GM18858 (cell line): ENCODE measurements at regions not wholly inside any gene's neighbourhood (a gene's known extent, or its start where the extent isn't known, plus 50 kb on each side); places are given as distances from the start of the nearest gene placed in this dataset.

ENCODE experiments used
- ATAC-seq: cut with Tn5 transposase; IDR thresholded peaks from one replicate; pipeline ENCODE4 v1.9.1; 2021; ENCODE audit not compliant: unreplicated experiment

GRCh38 chr6:12420626-12421025 lies 130.5 kb downstream of the EDN1 start:
- no peak for ATAC-seq

GRCh38 chr6:12421596-12421995 lies 131.4 kb downstream of the EDN1 start:
- no peak for ATAC-seq

- no peak for ATAC-seq
Measured at GRCh38 chr6:12422848-12423247, 132.7 kb downstream of the EDN1 start.

GRCh38 chr6:12423832-12424231 lies 133.7 kb downstream of the EDN1 start:
- no peak for ATAC-seq

GRCh38 chr6:12426121-12426520 lies 136.0 kb downstream of the EDN1 start:
- no peak for ATAC-seq

GRCh38 chr6:12431023-12431422 lies 140.9 kb downstream of the EDN1 start:
- ATAC-seq: no peak

- no peak for ATAC-seq
Measured at GRCh38 chr6:12436224-12436623, 146.1 kb downstream of the EDN1 start.

GRCh38 chr6:12436683-12437082 lies 146.5 kb downstream of the EDN1 start:
- ATAC-seq: no peak

GRCh38 chr6:12439296-12439695 lies 149.1 kb downstream of the EDN1 start:
- no peak for ATAC-seq

- no peak for ATAC-seq
Measured at GRCh38 chr6:12440981-12441380, 150.8 kb downstream of the EDN1 start.

GRCh38 chr6:12442455-12442854 lies 152.3 kb downstream of the EDN1 start:
- ATAC-seq: no peak

GRCh38 chr6:12446394-12446793 lies 156.2 kb downstream of the EDN1 start:
- no peak for ATAC-seq

GRCh38 chr6:12449447-12449846 lies 159.3 kb downstream of the EDN1 start:
- no peak for ATAC-seq

GRCh38 chr6:12450467-12450866 lies 160.3 kb downstream of the EDN1 start:
- no peak for ATAC-seq

GRCh38 chr6:12456343-12456742 lies 166.2 kb downstream of the EDN1 start:
- ATAC-seq: no peak

- ATAC-seq: no peak
Measured at GRCh38 chr6:12457094-12457493, 166.9 kb downstream of the EDN1 start.

- ATAC-seq: no peak
Measured at GRCh38 chr6:12458558-12458957, 168.4 kb downstream of the EDN1 start.

GRCh38 chr6:12459945-12460661 lies 169.9 kb downstream of the EDN1 start:
- no peak for ATAC-seq

- no peak for ATAC-seq
Measured at GRCh38 chr6:12467706-12468670, 177.8 kb downstream of the EDN1 start.

GRCh38 chr6:12472601-12473038 lies 182.5 kb downstream of the EDN1 start:
- no peak for ATAC-seq

- no peak for ATAC-seq
Measured at GRCh38 chr6:12473494-12473893, 183.3 kb downstream of the EDN1 start.
